HepG2 (cell line): ENCODE measurements at regions not wholly inside any gene's neighbourhood (a gene's known extent, or its start where the extent isn't known, plus 50 kb on each side); places are given as distances from the start of the nearest gene placed in this dataset.

Experiments
- AGO1 ChIP-seq: fragments of 200-400 bp; formaldehyde crosslinking; IDR thresholded peaks from 2 replicates; pipeline ENCODE4 v1.6.1; 2017; ENCODE audit warnings: mild to moderate bottlenecking, low read depth, low read length, moderate library complexity; ENCODE audit not compliant: poor library complexity, severe bottlenecking
- AHDC1 ChIP-seq: sonication (generic); formaldehyde crosslinking; IDR thresholded peaks from 2 replicates; pipeline ENCODE4 v1.5.1; 2020; ENCODE audit warnings: mild to moderate bottlenecking, missing genetic modification reagents, borderline replicate concordance
- ATF5 ChIP-seq: sonication (generic); formaldehyde crosslinking; IDR thresholded peaks from 2 replicates; pipeline ENCODE4 v1.4.0; 2020; ENCODE audit warnings: mild to moderate bottlenecking, low read depth, missing genetic modification reagents
- CCAR2 ChIP-seq: fragments of 200-400 bp; formaldehyde crosslinking; optimal IDR thresholded peaks from 2 replicates; pipeline ENCODE3; 2018; ENCODE audit warnings: low read depth, mild to moderate bottlenecking, low read length, moderate library complexity
- DMAP1 ChIP-seq: IDR thresholded peaks from 2 replicates; pipeline ENCODE4 v1.6.1; 2016
- MED8 ChIP-seq: sonication (generic); formaldehyde crosslinking; IDR thresholded peaks from 2 replicates; pipeline ENCODE4 v1.8.1; 2023; ENCODE audit warnings: mild to moderate bottlenecking, missing genetic modification reagents; ENCODE audit not compliant: insufficient replicate concordance
- PAWR ChIP-seq: sonication (generic); formaldehyde crosslinking; IDR thresholded peaks from 2 replicates; pipeline ENCODE4 v1.4.0; 2020; ENCODE audit warnings: missing genetic modification reagents, mild to moderate bottlenecking, borderline replicate concordance
- PRDM15 ChIP-seq: sonication (generic); formaldehyde crosslinking; IDR thresholded peaks from 2 replicates; pipeline ENCODE4 v1.4.0; 2020; ENCODE audit warnings: missing genetic modification reagents
- ZFP82 ChIP-seq: sonication (generic); formaldehyde crosslinking; IDR thresholded peaks from 2 replicates; pipeline ENCODE4 v1.5.1; 2020; ENCODE audit warnings: mild to moderate bottlenecking, missing genetic modification reagents, borderline replicate concordance
- ZNF20 ChIP-seq: sonication (generic); formaldehyde crosslinking; IDR thresholded peaks from 2 replicates; pipeline ENCODE4 v1.4.0; 2020; ENCODE audit warnings: mild to moderate bottlenecking, moderate library complexity, missing genetic modification reagents
- ZNF263 ChIP-seq: sonication (generic); formaldehyde crosslinking; IDR thresholded peaks from 2 replicates; pipeline ENCODE4 v1.4.0; 2020; ENCODE audit warnings: missing genetic modification reagents
- ZNF609 ChIP-seq: sonication (generic); formaldehyde crosslinking; IDR thresholded peaks from 2 replicates; pipeline ENCODE4 v1.4.0; 2020; ENCODE audit warnings: mild to moderate bottlenecking, missing genetic modification reagents, borderline replicate concordance
- ZNF776 ChIP-seq: sonication (generic); formaldehyde crosslinking; IDR thresholded peaks from 2 replicates; pipeline ENCODE4 v1.4.0; 2020; ENCODE audit warnings: mild to moderate bottlenecking, missing genetic modification reagents
- ZSCAN9 ChIP-seq: IDR thresholded peaks from 2 replicates; pipeline ENCODE4 v1.6.1; 2016; ENCODE audit warnings: borderline replicate concordance

- TF ChIP-seq AHDC1 (CRISPR knock-in tag) (no peak), ZSCAN9 (0 out of 2 replicates have a peak, but pooled peaks have one; percentile 25), ZNF609 (peak; percentile 25; the same call in 1 of the 2 replicates), PAWR (CRISPR knock-in tag) (no peak), PRDM15 (CRISPR knock-in tag) (no peak), MED8 (CRISPR knock-in tag) (no peak), DMAP1 (CRISPR knock-in tag) (no peak), ZNF263 (CRISPR knock-in tag) (0 out of 2 replicates have a peak, but pooled peaks have one; percentile 31), AGO1 (no peak), ZFP82 (CRISPR knock-in tag) (no peak), ZNF776 (CRISPR knock-in tag) (no peak), CCAR2 (no peak), ATF5 (no peak), ZNF20 (CRISPR knock-in tag) (no peak)
These were observed 70.1 kb upstream of the PLXNC1 start (continued) for GRCh38 chr12:94078138-94078723.
